Astrocyte of the hippocampus (primary cell): ENCODE measurements at regions not wholly inside any gene's neighbourhood (a gene's known extent, or its start where the extent isn't known, plus 50 kb on each side); places are given as distances from the start of the nearest gene placed in this dataset.
"Not testable (repeated sequence)": the region's sequence is repeated elsewhere in the genome, so short reads cannot be mapped to it uniquely, and the experiment has no call there.

Source experiments
- DNase-seq: peaks from one replicate; pipeline ENCODE4 v3.0.0; 2011; ENCODE audit warnings: low read depth, low spot score

- no peak for DNase-seq
These were observed 106.9 kb upstream of the ATL2 start for GRCh38 chr2:38483776-38484501.

GRCh38 chr2:38482710-38483109, 105.6 kb upstream of the ATL2 start:
- not testable (repeated sequence) for DNase-seq

- no peak for DNase-seq
These were observed 103.5 kb upstream of the ATL2 start for GRCh38 chr2:38480617-38481016.

- DNase-seq, result no peak
These were observed 99.9 kb upstream of the ATL2 start for GRCh38 chr2:38477006-38477405.

- DNase-seq, result no peak
These were observed 98.5 kb upstream of the ATL2 start for GRCh38 chr2:38475567-38475881.

- DNase-seq, result no peak
These were observed 97.9 kb upstream of the ATL2 start for GRCh38 chr2:38474715-38475566.

- DNase-seq, result no peak
These were observed 97.0 kb upstream of the ATL2 start for GRCh38 chr2:38474021-38474456.

- DNase-seq, result no peak
These were observed 96.4 kb upstream of the ATL2 start for GRCh38 chr2:38473333-38474005.

- DNase-seq, result no peak
These were observed 93.0 kb upstream of the ATL2 start for GRCh38 chr2:38470115-38470514.

- no peak for DNase-seq
These were observed 90.8 kb upstream of the ATL2 start for GRCh38 chr2:38467768-38468455.

- DNase-seq, result peak; percentile 70
These were observed 90.0 kb upstream of the ATL2 start for GRCh38 chr2:38466876-38467767.

- no peak for DNase-seq
These were observed 89.3 kb upstream of the ATL2 start for GRCh38 chr2:38466409-38466808.

GRCh38 chr2:38465789-38466127, 88.7 kb upstream of the ATL2 start:
- DNase-seq, result peak; percentile 42

GRCh38 chr2:38464971-38465788, 88.1 kb upstream of the ATL2 start:
- DNase-seq, result no peak

GRCh38 chr2:38463752-38464151, 86.7 kb upstream of the ATL2 start:
- DNase-seq, result no peak

- peak; percentile 97 for DNase-seq
These were observed 85.1 kb upstream of the ATL2 start for GRCh38 chr2:38462121-38462661.

- no peak for DNase-seq
These were observed 84.4 kb upstream of the ATL2 start for GRCh38 chr2:38461470-38461869.

GRCh38 chr2:38460313-38460712, 83.2 kb upstream of the ATL2 start:
- no peak for DNase-seq

- DNase-seq, result no peak
These were observed 77.0 kb upstream of the ATL2 start for GRCh38 chr2:38454081-38454480.

GRCh38 chr2:38451778-38452177, 74.7 kb upstream of the ATL2 start:
- DNase-seq, result not testable (repeated sequence)
